Large intestine (tissue), 3 donors: ENCODE measurements at regions not wholly inside any gene's neighbourhood (a gene's known extent, or its start where the extent isn't known, plus 50 kb on each side); places are given as distances from the start of the nearest gene placed in this dataset.
A peak's percentile ranks its signal among the peaks of the same experiment; 100 is the strongest.

Experiments used
- DNase-seq, 2 donors: peaks; one replicate each; pipeline versions ENCODE4 v3.0.0 to v3.0.0-alpha.2; 2013
- H3K27ac ChIP-seq: one replicate; pipeline ENCODE4 v1.5.1; 2013; ENCODE audit warnings: low read length
- H3K27me3 ChIP-seq: 2 replicates; pipeline ENCODE4 v1.6.1; 2013; ENCODE audit warnings: low read length; ENCODE audit not compliant: control insufficient read depth, insufficient read depth
- H3K36me3 ChIP-seq: 2 replicates; pipeline ENCODE4 v1.6.1; 2013; ENCODE audit warnings: low read length; ENCODE audit not compliant: control insufficient read depth, insufficient read depth
- H3K4me1 ChIP-seq: one replicate; pipeline ENCODE4 v1.6.1; 2013; ENCODE audit warnings: low read length; ENCODE audit not compliant: control insufficient read depth, insufficient read depth
- H3K4me3 ChIP-seq: one replicate; pipeline ENCODE4 v1.5.1; 2013; ENCODE audit warnings: low read length
- H3K9me3 ChIP-seq: one replicate; pipeline ENCODE4 v1.6.1; 2013; ENCODE audit warnings: mild to moderate bottlenecking, low read depth, low read length, moderate library complexity; ENCODE audit not compliant: control insufficient read depth
- WGBS: methylation state at CpG from one replicate; pipeline ENCODE4 v1.1.5; 2013; ENCODE audit warnings: low lambda C conversion rate; ENCODE audit not compliant: insufficient coverage; 5-methylcytosine and 5-hydroxymethylcytosine counted together

GRCh38 chr16:87169509-87169995 lies 147.6 kb downstream of the C16orf95 start:
- H3K4me1 ChIP-seq, result no peaks in the 10 kb centered on the region
- H3K9me3 ChIP-seq, result no peaks in the 10 kb centered on the region
- no CpG with 5 or more reads among the region's 14 CpGs for WGBS
- H3K27me3 ChIP-seq, result no peaks in the 10 kb centered on the region
- no peak overlapping the region for H3K4me3 ChIP-seq
- no peaks in the 10 kb centered on the region for H3K36me3 ChIP-seq
- no peak for DNase-seq
- no peak overlapping the region for H3K27ac ChIP-seq

- Histone ChIP-seq H3K36me3 (no peaks in the 10 kb centered on the region), H3K4me3 (no peak overlapping the region), H3K27ac (no peak overlapping the region), H3K27me3 (no peaks in the 10 kb centered on the region), H3K9me3 (no peaks in the 10 kb centered on the region), H3K4me1 (no peaks in the 10 kb centered on the region)
- WGBS, result no CpG with 5 or more reads among the region's 5 CpGs
- DNase-seq, result no peak
Measured at GRCh38 chr16:87170310-87170709, 146.9 kb downstream of the C16orf95 start.

DNA sequence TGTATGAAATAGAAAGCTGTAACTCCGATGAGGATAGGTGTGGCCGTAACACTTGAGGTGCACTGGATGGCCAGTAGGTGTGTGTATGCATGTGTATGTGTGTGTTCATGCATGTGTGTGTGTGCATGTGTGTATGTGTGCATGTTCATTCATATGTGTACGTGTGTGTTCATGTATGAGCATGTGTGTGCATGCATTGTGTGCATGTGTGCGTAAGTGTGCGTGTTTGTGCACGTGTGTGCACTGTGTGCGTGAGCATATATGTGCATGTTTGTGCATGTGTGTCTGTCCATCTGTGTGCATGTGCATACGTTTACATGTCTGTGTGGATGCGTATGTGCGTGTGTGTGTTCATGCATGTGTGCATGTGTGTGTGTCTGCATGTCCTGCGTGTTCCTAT lies 145.5 kb downstream of the C16orf95 start:
- Histone ChIP-seq H3K36me3 (no peaks in the 10 kb centered on the region), H3K9me3 (no peaks in the 10 kb centered on the region), H3K4me1 (no peaks in the 10 kb centered on the region), H3K27me3 (no peaks in the 10 kb centered on the region), H3K4me3 (no peak overlapping the region), H3K27ac (no peak overlapping the region)
- no peak for DNase-seq
- no CpG with 5 or more reads among the region's 11 CpGs for WGBS

DNA sequence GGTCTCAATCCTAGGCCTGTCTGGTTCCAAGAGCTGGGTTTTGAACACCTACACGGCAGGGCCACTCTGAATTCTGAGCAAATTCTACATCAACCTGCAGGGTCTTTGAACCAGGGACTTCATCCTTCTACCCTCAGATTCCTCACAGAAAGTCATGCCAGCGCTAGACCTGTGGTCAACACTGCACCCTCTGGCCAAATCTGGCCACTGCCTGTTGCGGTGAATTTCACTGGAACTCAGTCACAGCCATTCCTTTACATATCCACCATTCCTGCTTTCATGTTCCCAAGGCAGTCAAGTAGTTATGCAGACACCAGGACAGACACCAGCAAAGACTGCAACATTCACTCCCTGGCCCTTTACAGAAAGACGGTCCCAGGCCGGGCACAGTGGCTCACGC lies 144.6 kb downstream of the C16orf95 start:
- no peak overlapping the region for H3K4me3 ChIP-seq
- no peaks in the 10 kb centered on the region for H3K4me1 ChIP-seq
- peaks cover under 1% of the 10 kb centered on the region for H3K27me3 ChIP-seq
- no CpG with 5 or more reads among the region's 6 CpGs for WGBS
- H3K27ac ChIP-seq, result no peak overlapping the region
- DNase-seq, result no peak
- H3K36me3 ChIP-seq, result no peaks in the 10 kb centered on the region
- no peaks in the 10 kb centered on the region for H3K9me3 ChIP-seq

DNA sequence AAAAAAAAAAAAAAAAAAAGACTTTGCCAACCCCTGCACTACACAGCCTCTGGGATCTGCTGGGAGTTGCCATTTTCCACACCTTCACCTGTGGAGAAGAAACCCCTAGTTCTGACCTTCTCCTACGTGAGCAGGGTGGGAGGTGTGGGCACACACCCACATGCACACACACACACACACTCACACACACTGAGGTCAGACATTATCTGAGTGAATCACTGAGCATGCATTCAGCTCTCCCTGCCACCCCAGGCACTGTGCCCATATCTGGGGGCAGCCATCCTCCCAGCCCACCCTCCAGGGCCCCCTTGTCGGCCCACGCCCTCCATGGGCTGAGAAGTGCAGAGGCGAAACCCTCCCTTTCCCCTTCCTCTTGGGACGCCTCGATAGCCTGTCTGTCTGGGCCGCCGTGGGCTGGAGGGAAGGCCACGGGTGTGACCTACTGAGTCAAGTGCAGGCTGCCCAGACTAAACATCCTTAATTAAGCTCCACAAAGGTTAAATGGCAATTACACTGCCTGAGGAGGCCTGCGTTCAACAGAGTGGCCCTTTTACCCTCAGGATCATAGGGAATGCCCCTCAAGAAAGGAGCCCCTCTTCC lies 143.8 kb downstream of the C16orf95 start:
- Histone ChIP-seq H3K27me3 (peaks cover 7% of the 10 kb centered on the region), H3K9me3 (no peaks in the 10 kb centered on the region), H3K27ac (no peak overlapping the region), H3K36me3 (no peaks in the 10 kb centered on the region), H3K4me3 (no peak overlapping the region), H3K4me1 (no peaks in the 10 kb centered on the region)
- no peak for DNase-seq
- WGBS, result no CpG with 5 or more reads among the region's 10 CpGs

GRCh38 chr16:87174061-87174460 lies 143.1 kb downstream of the C16orf95 start:
- no peak overlapping the region for H3K27ac ChIP-seq
- WGBS, result no CpG with 5 or more reads among the region's 5 CpGs
- no peak for DNase-seq
- H3K27me3 ChIP-seq, result peaks cover 7% of the 10 kb centered on the region
- H3K4me3 ChIP-seq, result no peak overlapping the region
- no peaks in the 10 kb centered on the region for H3K36me3 ChIP-seq
- no peaks in the 10 kb centered on the region for H3K9me3 ChIP-seq
- H3K4me1 ChIP-seq, result no peaks in the 10 kb centered on the region

GRCh38 chr16:87176735-87177134 lies 140.5 kb downstream of the C16orf95 start:
- 80% methylated on average over 1 of the region's 7 CpGs for WGBS

GRCh38 chr16:87177673-87178072 lies 139.5 kb downstream of the C16orf95 start:
- WGBS, result 20% methylated on average over 1 of the region's 15 CpGs
- no peaks in the 10 kb centered on the region for H3K36me3 ChIP-seq
- H3K27me3 ChIP-seq, result peaks cover 11% of the 10 kb centered on the region
- H3K27ac ChIP-seq, result no peak overlapping the region
- H3K9me3 ChIP-seq, result no peaks in the 10 kb centered on the region
- H3K4me1 ChIP-seq, result no peaks in the 10 kb centered on the region
- H3K4me3 ChIP-seq, result no peak overlapping the region
- no peak for DNase-seq

More at GRCh38 chr16:87176735-87177134, 140.5 kb downstream of the C16orf95 start:
- Histone ChIP-seq H3K4me3 (no peak overlapping the region), H3K9me3 (no peaks in the 10 kb centered on the region), H3K36me3 (no peaks in the 10 kb centered on the region), H3K27me3 (peaks cover 11% of the 10 kb centered on the region), H3K27ac (no peak overlapping the region), H3K4me1 (no peaks in the 10 kb centered on the region)
- DNase-seq, result no peak

DNA sequence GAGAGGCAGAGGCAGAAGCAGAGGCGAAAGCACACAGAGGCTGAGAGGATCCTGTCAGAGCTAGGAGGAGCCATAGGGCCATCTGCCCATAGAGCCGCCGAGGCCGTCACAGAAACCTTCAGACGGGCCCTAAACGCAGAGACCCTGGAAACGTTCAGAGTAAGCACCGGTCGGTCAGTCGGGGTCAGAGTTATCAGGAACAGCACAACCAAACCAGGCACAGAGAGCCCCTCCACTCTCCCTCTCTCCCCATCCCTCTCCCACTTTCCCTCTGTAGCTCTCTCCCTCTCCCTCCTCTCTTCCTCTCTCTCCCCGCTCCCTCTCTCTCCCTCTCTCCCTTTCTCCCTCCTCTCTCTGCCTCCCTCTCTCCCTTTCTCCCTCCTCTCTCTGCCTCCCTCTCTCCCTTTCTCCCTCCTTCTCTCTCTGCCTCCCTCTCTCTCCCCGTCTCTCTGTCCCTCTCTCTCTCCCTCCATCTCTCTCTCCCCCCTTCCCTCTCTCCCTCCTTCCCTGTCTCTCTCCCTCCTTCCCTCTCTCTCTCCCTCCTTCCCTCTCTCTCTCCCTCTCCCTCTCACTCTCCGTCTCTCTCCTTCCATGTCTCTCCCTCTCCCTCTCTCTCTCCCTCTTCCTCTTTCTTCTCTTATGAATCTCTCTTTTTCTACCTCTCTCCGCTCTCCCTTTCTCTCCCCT lies 138.9 kb downstream of the C16orf95 start:
- Histone ChIP-seq H3K36me3 (no peaks in the 10 kb centered on the region), H3K4me1 (no peaks in the 10 kb centered on the region), H3K27ac (no peak overlapping the region), H3K27me3 (peaks cover 11% of the 10 kb centered on the region), H3K4me3 (no peak overlapping the region), H3K9me3 (no peaks in the 10 kb centered on the region)
- 69% methylated on average over 5 of the region's 14 CpGs for WGBS
- DNase-seq, result no peak

- H3K4me3 ChIP-seq, result no peak overlapping the region
- no peaks in the 10 kb centered on the region for H3K4me1 ChIP-seq
- H3K27me3 ChIP-seq, result peaks cover 11% of the 10 kb centered on the region
- DNase-seq, result peak; percentile 9 to 21
- H3K27ac ChIP-seq, result no peak overlapping the region
- H3K36me3 ChIP-seq, result no peaks in the 10 kb centered on the region
- no CpG with 5 or more reads among the region's 9 CpGs for WGBS
- H3K9me3 ChIP-seq, result no peaks in the 10 kb centered on the region
Measured at GRCh38 chr16:87178977-87179376, 138.2 kb downstream of the C16orf95 start.

GRCh38 chr16:87180069-87180468 lies 137.1 kb downstream of the C16orf95 start:
- no peaks in the 10 kb centered on the region for H3K36me3 ChIP-seq
- no peak overlapping the region for H3K27ac ChIP-seq
- 100% methylated on average over 1 of the region's 6 CpGs for WGBS
- DNase-seq, result no peak
- no peaks in the 10 kb centered on the region for H3K4me1 ChIP-seq
- H3K27me3 ChIP-seq, result peaks cover 11% of the 10 kb centered on the region
- no peaks in the 10 kb centered on the region for H3K9me3 ChIP-seq
- no peak overlapping the region for H3K4me3 ChIP-seq
